SK-N-SH (cell line): ENCODE measurements at regions not wholly inside any gene's neighbourhood (a gene's known extent, or its start where the extent isn't known, plus 50 kb on each side); places are given as distances from the start of the nearest gene placed in this dataset.

Experiments used
- CTCF ChIA-PET: fragments of 300-600, 350-600 bp; formaldehyde crosslinking; extraction: SDS; loops from one replicate; lab custom pipeline; 2021; lab: Yijun Ruan, JAX
- POLR2A ChIA-PET: fragments of 350-600 bp; sonication (Branson Sonifier 250); formaldehyde crosslinking; extraction: SDS; loops from one replicate; lab custom pipeline; 2020; ENCODE audit warnings: antibody characterized with exemption, inconsistent platforms; lab: Yijun Ruan, JAX
- DNase-seq: peaks from one replicate; pipeline ENCODE4 v3.0.0; 2012
- H2AFZ ChIP-seq: fragments of 200-600 bp; sonication (generic); 2 replicates; pipeline ENCODE4 v1.8.1; 2016; ENCODE audit warnings: antibody characterized with exemption, mild to moderate bottlenecking, low read depth
- H3F3A ChIP-seq: fragments of 200-600 bp; sonication (generic); replicated peaks from 2 replicates; pipeline ENCODE3; 2016; ENCODE audit warnings: antibody characterized with exemption, mild to moderate bottlenecking; ENCODE audit not compliant: insufficient read depth
- H3K27ac ChIP-seq, 2 experiments: fragments of 200-500 bp in 1 of 2; fragments of 200-600 bp in 1 of 2; sonication (Bioruptor generic) in 1 of 2; sonication (generic), shearing (Covaris generic) in 1 of 2; 2 replicates each; pipeline versions ENCODE4 v1.5.1 to v1.6.1; 2014 to 2016; ENCODE audit warnings: low read depth in 2 of 2, inconsistent platforms in 1 of 2, low read length in 1 of 2, mild to moderate bottlenecking in 1 of 2, mixed read lengths in 1 of 2
- H3K27me3 ChIP-seq: fragments of 200-600 bp; sonication (generic), shearing (Covaris generic); 2 replicates; pipeline ENCODE4 v1.6.1; 2016; ENCODE audit warnings: mixed run types; ENCODE audit not compliant: insufficient read depth
- H3K36me3 ChIP-seq, 2 experiments: fragments of 200-500 bp in 1 of 2; fragments of 200-600 bp in 1 of 2; sonication (Bioruptor generic) in 1 of 2; sonication (generic) in 1 of 2; replicated peaks in 1 of 2; 2 replicates each; pipeline versions ENCODE3 to v1.5.1; 2014 to 2016; ENCODE audit warnings: low read length in 1 of 2, mild to moderate bottlenecking in 1 of 2; ENCODE audit not compliant: insufficient read depth in 2 of 2, control insufficient read depth in 1 of 2
- H3K4me1 ChIP-seq, 2 experiments: fragments of 200-500 bp in 1 of 2; fragments of 200-600 bp in 1 of 2; sonication (Bioruptor generic) in 1 of 2; sonication (generic), shearing (Covaris generic) in 1 of 2; 2 replicates each; pipeline versions ENCODE4 v1.5.1 to v1.6.1; 2014 to 2016; ENCODE audit warnings: low read depth in 1 of 2, low read length in 1 of 2, mixed run types in 1 of 2; ENCODE audit not compliant: insufficient read depth in 2 of 2, control insufficient read depth in 1 of 2
- H3K4me2 ChIP-seq: fragments of 200-600 bp; sonication (generic), shearing (Covaris generic); 2 replicates; pipeline ENCODE4 v1.6.1; 2017; ENCODE audit warnings: mixed run types
- H3K4me3 ChIP-seq, 2 experiments: fragments of 200-500 bp in 1 of 2; fragments of 200-600 bp in 1 of 2; sonication (Bioruptor generic) in 1 of 2; sonication (generic), shearing (Covaris generic) in 1 of 2; 2 replicates each; pipeline versions ENCODE4 v1.5.1 to v1.8.1; 2014 to 2016; ENCODE audit warnings: low read depth in 2 of 2, inconsistent platforms in 1 of 2, low read length in 1 of 2, mild to moderate bottlenecking in 1 of 2, mixed read lengths in 1 of 2, moderate library complexity in 1 of 2
- H3K79me2 ChIP-seq: fragments of 200-600 bp; sonication (generic); 2 replicates; pipeline ENCODE4 v1.8.1; 2017; ENCODE audit warnings: mild to moderate bottlenecking; ENCODE audit not compliant: insufficient read depth
- H3K9ac ChIP-seq: fragments of 200-600 bp; sonication (generic); 2 replicates; pipeline ENCODE4 v1.6.1; 2017; ENCODE audit warnings: mixed run types
- H3K9me2 ChIP-seq: fragments of 200-600 bp; sonication (generic); 2 replicates; pipeline ENCODE4 v1.6.1; 2017; ENCODE audit warnings: mixed run types
- H3K9me3 ChIP-seq: fragments of 200-600 bp; sonication (generic); 2 replicates; pipeline ENCODE4 v1.6.1; 2017; ENCODE audit warnings: mixed run types, mild to moderate bottlenecking, moderate library complexity
- H4K20me1 ChIP-seq: fragments of 200-600 bp; sonication (generic); 2 replicates; pipeline ENCODE4 v1.6.1; 2017; ENCODE audit warnings: mild to moderate bottlenecking, mixed run types; ENCODE audit not compliant: insufficient read depth
- ELF1 ChIP-seq: IDR thresholded peaks from 2 replicates; pipeline ENCODE4 v1.4.0; 2012
- EZH2phosphoT487 ChIP-seq: fragments of 200-600 bp; sonication (generic); IDR thresholded peaks from 2 replicates; pipeline ENCODE4 v1.6.1; 2017; ENCODE audit warnings: low read depth, mixed run types, mild to moderate bottlenecking, antibody characterized with exemption, moderate library complexity, borderline replicate concordance
- FOSL2 ChIP-seq: IDR thresholded peaks from 2 replicates; pipeline ENCODE4 v1.4.0; 2012; ENCODE audit warnings: low read depth, mild to moderate bottlenecking, moderate library complexity, borderline replicate concordance
- FOXM1 ChIP-seq: IDR thresholded peaks from 2 replicates; pipeline ENCODE4 v1.4.0; 2012; ENCODE audit warnings: low read depth, mild to moderate bottlenecking
- GATA2 ChIP-seq: sonication (generic); formaldehyde crosslinking; IDR thresholded peaks from 2 replicates; pipeline ENCODE4 v1.5.0; 2020; ENCODE audit warnings: mild to moderate bottlenecking, missing genetic modification reagents
- JUND ChIP-seq: IDR thresholded peaks from 2 replicates; pipeline ENCODE4 v1.4.0; 2012
- MAX ChIP-seq: IDR thresholded peaks from 2 replicates; pipeline ENCODE4 v1.4.0; 2012; ENCODE audit warnings: low read depth
- MXI1 ChIP-seq: IDR thresholded peaks from 2 replicates; pipeline ENCODE4 v1.6.1; 2012; ENCODE audit warnings: mild to moderate bottlenecking, low read depth, low read length, improper control_type of control experiment
- NFIC ChIP-seq: IDR thresholded peaks from 2 replicates; pipeline ENCODE4 v1.4.0; 2012; ENCODE audit warnings: borderline replicate concordance
- NRF1 ChIP-seq: IDR thresholded peaks from 2 replicates; pipeline ENCODE4 v1.6.1; 2012; ENCODE audit warnings: low read depth, mild to moderate bottlenecking, low read length
- PBX3 ChIP-seq: IDR thresholded peaks from 2 replicates; pipeline ENCODE4; 2012
- POLR2AphosphoS5 ChIP-seq: IDR thresholded peaks from 2 replicates; pipeline ENCODE4 v1.6.1; 2012; ENCODE audit warnings: low read depth, low read length
- RCOR1 ChIP-seq: fragments of 150-350 bp; IDR thresholded peaks from 2 replicates; pipeline ENCODE4 v1.6.1; 2017; ENCODE audit warnings: antibody characterized with exemption, low read length
- REST ChIP-seq: IDR thresholded peaks from 2 replicates; pipeline ENCODE4 v1.6.1; 2012; ENCODE audit warnings: mild to moderate bottlenecking, low read depth, low read length, moderate library complexity
- RXRA ChIP-seq: IDR thresholded peaks from 2 replicates; pipeline ENCODE4 v1.4.0; 2012; ENCODE audit warnings: low read depth, mild to moderate bottlenecking, borderline replicate concordance
- SIN3A ChIP-seq: IDR thresholded peaks from 2 replicates; pipeline ENCODE4 v1.6.1; 2012; ENCODE audit warnings: low read depth, mild to moderate bottlenecking, low read length, moderate library complexity, borderline replicate concordance
- SMC3 ChIP-seq: IDR thresholded peaks from 2 replicates; pipeline ENCODE4 v1.6.1; 2012; ENCODE audit warnings: low read depth, low read length, improper control_type of control experiment
- TEAD4 ChIP-seq: IDR thresholded peaks from 2 replicates; pipeline ENCODE4 v1.4.0; 2012; ENCODE audit warnings: mild to moderate bottlenecking, borderline replicate concordance; ENCODE audit not compliant: insufficient read depth
- USF1 ChIP-seq: IDR thresholded peaks from 2 replicates; pipeline ENCODE4 v1.4.0; 2012; ENCODE audit warnings: low read depth, borderline replicate concordance
- WGBS: methylation state at CpG from one replicate; pipeline ENCODE4 v1.1.6; 2017; ENCODE audit warnings: low lambda C conversion rate; 5-methylcytosine and 5-hydroxymethylcytosine counted together

- ChIA-PET POLR2A (no interaction called here), CTCF (no interaction called here)
- Histone ChIP-seq H3K9me2 (no peaks in the 10 kb centered on the region), H3F3A (no peaks in the 10 kb centered on the region), H3K9ac (no peak overlapping the region), H2AFZ (no peak overlapping the region), H3K9me3 (no peaks in the 10 kb centered on the region), H4K20me1 (no peaks in the 10 kb centered on the region), H3K4me2 (no peak overlapping the region), H3K4me3 (no peak overlapping the region), H3K79me2 (no peaks in the 10 kb centered on the region), H3K36me3 (no peaks in the 10 kb centered on the region), H3K27me3 (no peaks in the 10 kb centered on the region), H3K27ac (no peak overlapping the region), H3K4me1 (peaks cover 0 to 12% of the 10 kb centered on the region in 2 experiments; a peak in 2 of 4 replicates)
- 71% methylated on average over 8 of the region's 8 CpGs for WGBS
- TF ChIP-seq REST = no peak
- no peak for TF ChIP-seq RCOR1
- TF ChIP-seq JUND = no peak
- no peak for TF ChIP-seq USF1
- no peak for TF ChIP-seq NRF1
- no peak for TF ChIP-seq ELF1
- no peak for TF ChIP-seq POLR2AphosphoS5
- TF ChIP-seq GATA2 = no peak
- TF ChIP-seq SMC3 = no peak
- no peak for TF ChIP-seq TEAD4
- TF ChIP-seq FOXM1 = no peak
- TF ChIP-seq PBX3 = no peak
- TF ChIP-seq SIN3A = no peak
- no peak for TF ChIP-seq NFIC
- no peak for TF ChIP-seq EZH2phosphoT487
- TF ChIP-seq RXRA = no peak
- TF ChIP-seq MXI1 = no peak
- no peak for TF ChIP-seq FOSL2
- no peak for TF ChIP-seq MAX
- DNase-seq = no peak
Observed at GRCh38 chr5:71943874-71944273, 163.4 kb upstream of the MAP1B start.
